Tibial nerve (tissue), 4 donors: ENCODE measurements at regions not wholly inside any gene's neighbourhood (a gene's known extent, or its start where the extent isn't known, plus 50 kb on each side); places are given as distances from the start of the nearest gene placed in this dataset.

Experiments used
- DNase-seq, 2 donors: peaks; one replicate each; pipeline ENCODE4 v3.0.0-alpha.2; 2019; ENCODE audit warnings: low spot score in 2 of 2
- H3K27ac ChIP-seq, 4 donors: fragments of 200-600 bp; sonication (generic) in 3 of 4; one replicate each; pipeline ENCODE4 v1.5.1; 2017 to 2019; ENCODE audit warnings: mild to moderate bottlenecking in 1 of 4
- H3K27me3 ChIP-seq, 2 donors: fragments of 200-600 bp; sonication (generic) in 1 of 2; one replicate each; pipeline versions ENCODE4 v1.5.1 to v1.6.0; 2017 to 2019
- H3K36me3 ChIP-seq, 3 donors: fragments of 200-600 bp; sonication (generic); one replicate each; pipeline ENCODE4 v1.5.1; 2018 to 2019
- H3K4me1 ChIP-seq, 4 donors: fragments of 200-600 bp; sonication (generic) in 3 of 4; one replicate each; pipeline ENCODE4 v1.5.1; 2017 to 2019
- H3K4me3 ChIP-seq, 4 donors: fragments of 200-600 bp; sonication (generic) in 3 of 4; one replicate each; pipeline ENCODE4 v1.5.1; 2017 to 2019; ENCODE audit warnings: mild to moderate bottlenecking in 1 of 4, moderate library complexity in 1 of 4
- H3K9me3 ChIP-seq, 4 donors: fragments of 200-600 bp; sonication (generic) in 3 of 4; one replicate each; pipeline ENCODE4 v1.5.1; 2017 to 2019
- CTCF ChIP-seq, 5 experiments: fragments of 200-600 bp in 3 of 5; fragments of 450-650 bp in 2 of 5; sonication (generic) in 3 of 5; IDR thresholded peaks; one replicate each; pipeline ENCODE4 v1.5.1; 2016 to 2019; ENCODE audit warnings: antibody characterized with exemption in 5 of 5, mild to moderate bottlenecking in 3 of 5, moderate library complexity in 2 of 5
- EP300 ChIP-seq, 2 donors: sonication (generic); formaldehyde crosslinking; IDR thresholded peaks; one replicate each; pipeline ENCODE4 v1.6.1; 2017; ENCODE audit warnings: antibody characterized with exemption in 2 of 2, mild to moderate bottlenecking in 1 of 2
- POLR2A ChIP-seq, 2 donors: fragments of 450-650 bp; IDR thresholded peaks; one replicate each; pipeline ENCODE4 v1.6.1; 2017; ENCODE audit warnings: antibody characterized with exemption in 2 of 2, mild to moderate bottlenecking in 2 of 2, moderate library complexity in 2 of 2
- WGBS, 2 donors: methylation state at CpG; one replicate each; pipeline ENCODE4 v1.1.5; 2018; 5-methylcytosine and 5-hydroxymethylcytosine counted together

GRCh38 chr16:11429123-11429522 is 83.9 kb downstream of the RMI2 start:
- Histone ChIP-seq H3K27me3 (no peaks in the 10 kb centered on the region), H3K9me3 (peaks cover 0 to 10% (median 0%) of the 10 kb centered on the region in 4 donors), H3K27ac (no peak overlapping the region), H3K4me3 (no peak overlapping the region), H3K4me1 (no peaks in the 10 kb centered on the region), H3K36me3 (peaks cover 0 to 7% (median 0%) of the 10 kb centered on the region in 3 donors)
- no peak for TF ChIP-seq EP300 (IDR thresholded peaks at IDR 0.05)
- no peak for TF ChIP-seq POLR2A (IDR thresholded peaks at IDR 0.05)
- 58 to 68% methylated on average over 6 of the region's 6 CpGs for WGBS, 2 donors
- DNase-seq = no peak

GRCh38 chr16:11429823-11430222 is 84.6 kb downstream of the RMI2 start:
- DNase-seq = no peak
- H3K27ac ChIP-seq = no peak overlapping the region
- no peak overlapping the region for H3K4me3 ChIP-seq
- WGBS, 2 donors = 73 to 91% methylated on average over 6 of the region's 6 CpGs
- no peaks in the 10 kb centered on the region for H3K4me1 ChIP-seq
- peaks cover 0 to 10% (median 0%) of the 10 kb centered on the region in 4 donors for H3K9me3 ChIP-seq
- TF ChIP-seq POLR2A (IDR thresholded peaks at IDR 0.05) (no peak), CTCF (IDR thresholded peaks at IDR 0.05) (no peak), EP300 (IDR thresholded peaks at IDR 0.05) (no peak)
- peaks cover 0 to 7% (median 0%) of the 10 kb centered on the region in 3 donors for H3K36me3 ChIP-seq
- H3K27me3 ChIP-seq = no peaks in the 10 kb centered on the region

GRCh38 chr16:11430601-11431317 is 85.5 kb downstream of the RMI2 start:
- Histone ChIP-seq H3K27ac (no peak overlapping the region), H3K4me3 (no peak overlapping the region), H3K4me1 (no peaks in the 10 kb centered on the region), H3K27me3 (no peaks in the 10 kb centered on the region), H3K36me3 (peaks cover 0 to 7% (median 0%) of the 10 kb centered on the region in 3 donors), H3K9me3 (peaks cover 0 to 10% (median 0%) of the 10 kb centered on the region in 4 donors)
- no peak for TF ChIP-seq EP300 (IDR thresholded peaks at IDR 0.05)
- TF ChIP-seq CTCF (IDR thresholded peaks at IDR 0.05) = no peak
- no peak for TF ChIP-seq POLR2A (IDR thresholded peaks at IDR 0.05)
- 67 to 73% methylated on average over 11 of the region's 11 CpGs for WGBS, 2 donors
- no peak for DNase-seq

- H3K36me3 ChIP-seq = peaks cover 0 to 7% (median 0%) of the 10 kb centered on the region in 3 donors
- WGBS, 2 donors = 61 to 77% methylated on average over 4 of the region's 4 CpGs
- H3K27me3 ChIP-seq = no peaks in the 10 kb centered on the region
- peaks cover 0 to 10% (median 0%) of the 10 kb centered on the region in 4 donors for H3K9me3 ChIP-seq
- H3K4me3 ChIP-seq = no peak overlapping the region
- no peak overlapping the region for H3K27ac ChIP-seq
- TF ChIP-seq CTCF (IDR thresholded peaks at IDR 0.05) (no peak), EP300 (IDR thresholded peaks at IDR 0.05) (no peak), POLR2A (IDR thresholded peaks at IDR 0.05) (no peak)
- no peak for DNase-seq
- no peaks in the 10 kb centered on the region for H3K4me1 ChIP-seq
Observed at GRCh38 chr16:11431915-11432465, 86.7 kb downstream of the RMI2 start.

- Histone ChIP-seq H3K36me3 (peaks cover 0 to 7% (median 0%) of the 10 kb centered on the region in 3 donors), H3K9me3 (peaks cover 0 to 10% (median 0%) of the 10 kb centered on the region in 4 donors), H3K27me3 (no peaks in the 10 kb centered on the region), H3K27ac (no peak overlapping the region), H3K4me1 (no peaks in the 10 kb centered on the region), H3K4me3 (no peak overlapping the region)
- TF ChIP-seq CTCF (IDR thresholded peaks at IDR 0.05) = no peak
- TF ChIP-seq POLR2A (IDR thresholded peaks at IDR 0.05) = no peak
- TF ChIP-seq EP300 (IDR thresholded peaks at IDR 0.05) = no peak
- no peak for DNase-seq
- 84 to 86% methylated on average over 4 of the region's 4 CpGs for WGBS, 2 donors
Observed at GRCh38 chr16:11432856-11433395, 87.7 kb downstream of the RMI2 start.
